H9 (cell line): ENCODE measurements at regions not wholly inside any gene's neighbourhood (a gene's known extent, or its start where the extent isn't known, plus 50 kb on each side); places are given as distances from the start of the nearest gene placed in this dataset.

Experiments
- DNase-seq: peaks from one replicate; pipeline ENCODE4 v3.0.0-alpha.2; 2017
- H2AFZ ChIP-seq: one replicate; pipeline ENCODE4 v1.6.1; 2013; ENCODE audit warnings: mild to moderate bottlenecking, low read length, control low read depth, moderate library complexity
- H2AK5ac ChIP-seq: 2 replicates; pipeline ENCODE4 v1.6.1; 2013; ENCODE audit warnings: low read length, control low read depth, mixed read lengths; ENCODE audit not compliant: insufficient read length
- H2BK120ac ChIP-seq: one replicate; pipeline ENCODE4 v1.6.1; 2013; ENCODE audit warnings: low read depth, mild to moderate bottlenecking, low read length, control low read depth, inconsistent platforms; ENCODE audit not compliant: poor library complexity, severe bottlenecking
- H2BK12ac ChIP-seq: 2 replicates; pipeline ENCODE4 v1.6.1; 2013; ENCODE audit warnings: low read length, control low read depth, mixed read lengths, low read depth; ENCODE audit not compliant: insufficient read length
- H2BK15ac ChIP-seq: 2 replicates; pipeline ENCODE4 v1.6.1; 2013; ENCODE audit warnings: low read depth, low read length, control low read depth
- H2BK20ac ChIP-seq: one replicate; pipeline ENCODE4 v1.6.1; 2013; ENCODE audit warnings: low read depth, mild to moderate bottlenecking, low read length, control low read depth, inconsistent platforms; ENCODE audit not compliant: poor library complexity, severe bottlenecking
- H2BK5ac ChIP-seq: 2 replicates; pipeline ENCODE4 v1.6.1; 2013; ENCODE audit warnings: low read length, control low read depth, mixed read lengths; ENCODE audit not compliant: insufficient read length
- H3K14ac ChIP-seq: 2 replicates; pipeline ENCODE4 v1.6.1; 2013; ENCODE audit warnings: low read length, control low read depth; ENCODE audit not compliant: insufficient read depth
- H3K18ac ChIP-seq: 2 replicates; pipeline ENCODE4 v1.6.1; 2013; ENCODE audit warnings: low read depth, mild to moderate bottlenecking, mixed read lengths, low read length, control low read depth; ENCODE audit not compliant: insufficient read length
- H3K23ac ChIP-seq: 2 replicates; pipeline ENCODE4 v1.6.1; 2013; ENCODE audit warnings: low read length, control low read depth, mixed read lengths, low read depth; ENCODE audit not compliant: insufficient read length
- H3K23me2 ChIP-seq: 2 replicates; pipeline ENCODE4 v1.6.1; 2013; ENCODE audit warnings: low read depth, mild to moderate bottlenecking, mixed read lengths, low read length, control low read depth; ENCODE audit not compliant: insufficient read length, poor library complexity, severe bottlenecking
- H3K27ac ChIP-seq: 2 replicates; pipeline ENCODE4 v1.5.1; 2013; ENCODE audit warnings: low read length, control low read depth, mixed read lengths, low read depth; ENCODE audit not compliant: insufficient read length
- H3K27me3 ChIP-seq: 2 replicates; pipeline ENCODE4 v1.6.1; 2013; ENCODE audit warnings: low read length, control low read depth, inconsistent platforms; ENCODE audit not compliant: insufficient read depth
- H3K4ac ChIP-seq: 2 replicates; pipeline ENCODE4 v1.6.1; 2013; ENCODE audit warnings: low read depth, mild to moderate bottlenecking, control low read depth, inconsistent platforms, low read length, moderate library complexity
- H3K4me1 ChIP-seq: 2 replicates; pipeline ENCODE4 v1.6.1; 2013; ENCODE audit warnings: low read length, control low read depth, inconsistent platforms; ENCODE audit not compliant: insufficient read depth
- H3K4me2 ChIP-seq: 2 replicates; pipeline ENCODE4 v1.6.1; 2013; ENCODE audit warnings: low read length, control low read depth, mixed read lengths; ENCODE audit not compliant: insufficient read length, insufficient read depth
- H3K56ac ChIP-seq: 2 replicates; pipeline ENCODE4 v1.6.1; 2013; ENCODE audit warnings: low read depth, mild to moderate bottlenecking, mixed read lengths, low read length, control low read depth; ENCODE audit not compliant: insufficient read length
- H3K79me1 ChIP-seq: 2 replicates; pipeline ENCODE4 v1.6.1; 2013; ENCODE audit warnings: low read depth, mild to moderate bottlenecking, moderate library complexity, low read length, control low read depth, inconsistent platforms; ENCODE audit not compliant: insufficient read depth, poor library complexity, severe bottlenecking
- H3K79me2 ChIP-seq: 2 replicates; pipeline ENCODE4 v1.6.1; 2013; ENCODE audit warnings: low read length, control low read depth, inconsistent platforms; ENCODE audit not compliant: insufficient read depth
- H3K9ac ChIP-seq: 2 replicates; pipeline ENCODE4 v1.6.1; 2013; ENCODE audit warnings: low read length, control low read depth, mixed read lengths; ENCODE audit not compliant: insufficient read length; ENCODE audit errors: extremely low read depth
- H3K9me3 ChIP-seq: one replicate; pipeline ENCODE4 v1.6.1; 2013; ENCODE audit warnings: low read depth, low read length, inconsistent platforms; ENCODE audit not compliant: control insufficient read depth
- H3T11ph ChIP-seq: one replicate; pipeline ENCODE4 v1.6.1; 2013; ENCODE audit warnings: mild to moderate bottlenecking, low read length, control low read depth, inconsistent platforms
- H4K20me1 ChIP-seq: one replicate; pipeline ENCODE4 v1.6.1; 2013; ENCODE audit not compliant: control insufficient read depth, insufficient read length, insufficient read depth
- H4K5ac ChIP-seq: 2 replicates; pipeline ENCODE4 v1.6.1; 2013; ENCODE audit warnings: low read depth, mild to moderate bottlenecking, mixed read lengths, low read length, control low read depth; ENCODE audit not compliant: insufficient read length
- H4K8ac ChIP-seq: replicated peaks from 2 replicates; pipeline ENCODE4 v1.6.1; 2013; ENCODE audit warnings: low read length, control low read depth, mixed read lengths, low read depth; ENCODE audit not compliant: insufficient read length
- H4K91ac ChIP-seq: 2 replicates; pipeline ENCODE4 v1.6.1; 2013; ENCODE audit warnings: low read depth, mild to moderate bottlenecking, moderate library complexity, mixed read lengths, low read length, control low read depth; ENCODE audit not compliant: insufficient read length
- H3K27ac Mint-ChIP-seq, 3 experiments: 2 replicates in 2 of 3; 3 replicates in 1 of 3; pipeline ENCODE4 v1.8.0; 2020 to 2021; ENCODE audit warnings: mixed read lengths in 3 of 3, mild to moderate bottlenecking in 1 of 3, moderate library complexity in 1 of 3
- H3K27me3 Mint-ChIP-seq: 2 replicates; pipeline ENCODE4 v1.8.0; 2021; ENCODE audit warnings: low read depth, mild to moderate bottlenecking, moderate library complexity, mixed read lengths
- H3K36me3 Mint-ChIP-seq, 3 experiments: 2 replicates in 2 of 3; 3 replicates in 1 of 3; pipeline ENCODE4 v1.8.0; 2020 to 2021; ENCODE audit warnings: low read depth in 3 of 3, mixed read lengths in 3 of 3; ENCODE audit not compliant: insufficient read depth in 1 of 3
- H3K4me1 Mint-ChIP-seq, 2 experiments: 2 replicates each; pipeline ENCODE4 v1.8.0; 2020; ENCODE audit warnings: mixed read lengths in 2 of 2
- H3K4me3 Mint-ChIP-seq, 2 experiments: 2 replicates in 1 of 2; 3 replicates in 1 of 2; pipeline ENCODE4 v1.8.0; 2020 to 2021; ENCODE audit warnings: mild to moderate bottlenecking in 2 of 2, mixed read lengths in 2 of 2, moderate library complexity in 1 of 2
- H3K9me3 Mint-ChIP-seq, 2 experiments: 2 replicates in 1 of 2; 3 replicates in 1 of 2; pipeline ENCODE4 v1.8.0; 2020; ENCODE audit warnings: mild to moderate bottlenecking in 2 of 2, mixed read lengths in 2 of 2, moderate library complexity in 1 of 2
- CTCF ChIP-seq: fragments of 200-600 bp; sonication (generic); conservative IDR thresholded peaks from 3 replicates; pipeline ENCODE4 v1.8.0; 2021; ENCODE audit warnings: antibody characterized with exemption, mild to moderate bottlenecking
- WGBS: extraction: QIAGEN DNeasy Blood & Tissue Kit; methylation state at CpG from one replicate; pipeline ENCODE4 v1.1.7; 2013; ENCODE audit warnings: missing lambda C conversion rate, low lambda C conversion rate, mixed read lengths; ENCODE audit not compliant: insufficient read length; ENCODE audit errors: extremely low coverage; 5-methylcytosine and 5-hydroxymethylcytosine counted together

- H2BK12ac ChIP-seq, result no peak overlapping the region
- no peak overlapping the region for H2BK15ac ChIP-seq
- H3K4me2 ChIP-seq, result no peak overlapping the region
- no peak overlapping the region for H4K5ac ChIP-seq
- TF ChIP-seq CTCF, result no peak
- H3K79me2 ChIP-seq, result no peaks in the 10 kb centered on the region
- peaks cover 5% of the 10 kb centered on the region; the same call in 1 of the 2 replicates for H3K4me1 ChIP-seq
- H3K9ac ChIP-seq, result no peak overlapping the region
- H3K27me3 ChIP-seq, result no peaks in the 10 kb centered on the region
- no peak overlapping the region for H2BK120ac ChIP-seq
- H3K14ac ChIP-seq, result no peak overlapping the region
- H4K91ac ChIP-seq, result no peak overlapping the region
- H2AFZ ChIP-seq, result no peak overlapping the region
- H3K4me3 Mint-ChIP-seq, result peak overlapping the region in 1 of 2 experiments; percentile 33; a peak in 2 of 5 replicates
- peaks cover 3% of the 10 kb centered on the region; the same call in 1 of the 2 replicates for H3K27me3 Mint-ChIP-seq
- H3K4me1 Mint-ChIP-seq, result peaks cover 41 to 47% of the 10 kb centered on the region in 2 experiments
- no peak overlapping the region for H2BK5ac ChIP-seq
- no peak overlapping the region for H4K8ac ChIP-seq
- H3K27ac ChIP-seq, result no peak overlapping the region
- H3K27ac Mint-ChIP-seq, result peak overlapping the region; percentile 63 to 90 (median 85); a peak in 5 of 7 replicates
- H3K18ac ChIP-seq, result no peak overlapping the region
- no peaks in the 10 kb centered on the region for H3K79me1 ChIP-seq
- no peak overlapping the region for H2AK5ac ChIP-seq
- no peak overlapping the region for H3K23ac ChIP-seq
- peak; percentile 45 for DNase-seq
- H3K4ac ChIP-seq, result no peak overlapping the region
- H3K36me3 Mint-ChIP-seq, result no peaks in the 10 kb centered on the region
- H4K20me1 ChIP-seq, result no peaks in the 10 kb centered on the region
- H3K9me3 ChIP-seq, result no peaks in the 10 kb centered on the region
- H3K23me2 ChIP-seq, result no peaks in the 10 kb centered on the region
- H3T11ph ChIP-seq, result no peak overlapping the region
- H2BK20ac ChIP-seq, result no peak overlapping the region
- WGBS, result no CpG with 5 or more reads among the region's 8 CpGs
- no peak overlapping the region for H3K56ac ChIP-seq
- no peaks in the 10 kb centered on the region; a peak in 1 of 5 replicates for H3K9me3 Mint-ChIP-seq
Measured at GRCh38 chr3:65153850-65154512, 466.2 kb upstream of the ADAMTS9 start.
